SK-N-MC (cell line): ENCODE measurements at regions not wholly inside any gene's neighbourhood (a gene's known extent, or its start where the extent isn't known, plus 50 kb on each side); places are given as distances from the start of the nearest gene placed in this dataset.
"Not testable (repeated sequence)": the region's sequence is repeated elsewhere in the genome, so short reads cannot be mapped to it uniquely, and the experiment has no call there.

ENCODE experiments used
- DNase-seq: peaks from one replicate; pipeline ENCODE4 v3.0.0-alpha.2; 2011; ENCODE audit warnings: low read depth, low spot score
- H3K27ac ChIP-seq: fragments of 200-600 bp; sonication (generic); 2 replicates; pipeline ENCODE4 v1.5.1; 2016; ENCODE audit warnings: mixed run types
- H3K36me3 ChIP-seq: fragments of 200-600 bp; sonication (generic); 2 replicates; pipeline ENCODE4 v1.6.1; 2017; ENCODE audit warnings: antibody characterized with exemption, low read length, mixed read lengths; ENCODE audit not compliant: insufficient read depth
- H3K4me3 ChIP-seq: fragments of 200-600 bp; sonication (generic); 2 replicates; pipeline ENCODE4 v1.5.1; 2016
- H3K9ac ChIP-seq: fragments of 200-600 bp; sonication (generic); 2 replicates; pipeline ENCODE4 v1.8.0; 2017; ENCODE audit warnings: mixed run types, mixed read lengths; ENCODE audit not compliant: insufficient read length
- H3K9me3 ChIP-seq: fragments of 200-600 bp; sonication (generic); 2 replicates; pipeline ENCODE4 v1.6.1; 2017; ENCODE audit warnings: low read depth, mild to moderate bottlenecking, antibody characterized with exemption, low read length, moderate library complexity, mixed read lengths
- EZH2 ChIP-seq: fragments of 200-600 bp; sonication (generic); IDR thresholded peaks from one replicate; pipeline ENCODE4 v1.6.1; 2017; ENCODE audit warnings: antibody characterized with exemption
- FOXP2 ChIP-seq: optimal IDR thresholded peaks from 2 replicates; pipeline ENCODE3; 2011; ENCODE audit warnings: mild to moderate bottlenecking, moderate library complexity; ENCODE audit not compliant: insufficient read depth; ENCODE audit errors: extremely low read length, control extremely low read depth
- POLR2AphosphoS5 ChIP-seq: IDR thresholded peaks from 2 replicates; pipeline ENCODE4 v1.6.1; 2012; ENCODE audit warnings: mild to moderate bottlenecking, low read depth, low read length, borderline replicate concordance

DNA sequence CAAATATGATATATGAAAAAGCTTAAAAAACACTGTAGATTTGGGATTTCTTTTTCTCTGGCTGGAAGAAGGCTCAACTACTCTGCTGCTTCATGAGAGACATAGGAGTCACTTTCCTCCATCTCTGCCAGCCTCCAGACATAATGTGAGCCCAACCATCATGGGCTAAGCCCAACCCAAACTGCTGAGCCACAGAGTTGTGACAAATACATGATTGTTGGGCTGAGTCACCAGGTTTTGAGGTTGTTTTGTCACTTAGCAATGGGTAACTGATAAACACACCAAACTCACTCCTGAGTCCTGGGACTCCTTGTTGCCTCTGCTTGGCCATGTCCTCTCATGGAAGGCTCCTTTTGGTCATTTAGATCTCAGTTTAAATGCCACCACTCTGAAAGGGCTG, 381.8 kb upstream of the FZD8 start:
- Histone ChIP-seq H3K36me3 (no peaks in the 10 kb centered on the region), H3K27ac (no peak overlapping the region), H3K4me3 (no peak overlapping the region), H3K9ac (no peak overlapping the region), H3K9me3 (no peaks in the 10 kb centered on the region)
- DNase-seq: no peak
- TF ChIP-seq EZH2 (no peak), FOXP2 (no peak), POLR2AphosphoS5 (no peak)

DNA sequence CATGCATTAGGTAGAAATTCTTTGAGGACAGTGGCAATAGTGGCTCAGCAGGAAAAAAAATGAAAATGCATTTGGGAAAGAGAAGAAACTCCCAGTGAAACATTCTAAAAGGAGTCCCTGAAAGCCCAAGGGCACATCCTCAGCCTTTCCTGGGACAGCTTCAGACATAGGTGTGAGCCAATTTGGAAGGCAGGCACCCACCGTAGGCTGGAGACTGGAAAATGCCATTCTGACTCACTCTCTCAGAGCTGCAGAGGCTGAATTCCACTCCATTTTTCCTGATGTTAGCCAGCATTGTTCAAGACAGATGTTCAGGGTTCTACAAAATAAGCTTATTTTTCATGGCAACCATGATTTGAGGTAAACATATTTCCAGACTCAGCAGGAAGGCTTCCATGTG, 379.0 kb upstream of the FZD8 start:
- TF ChIP-seq POLR2AphosphoS5 (no peak), EZH2 (no peak), FOXP2 (no peak)
- no peaks in the 10 kb centered on the region for H3K36me3 ChIP-seq
- no peak overlapping the region for H3K27ac ChIP-seq
- no peak for DNase-seq
- no peak overlapping the region for H3K9ac ChIP-seq
- H3K4me3 ChIP-seq: no peak overlapping the region
- H3K9me3 ChIP-seq: no peaks in the 10 kb centered on the region

DNA sequence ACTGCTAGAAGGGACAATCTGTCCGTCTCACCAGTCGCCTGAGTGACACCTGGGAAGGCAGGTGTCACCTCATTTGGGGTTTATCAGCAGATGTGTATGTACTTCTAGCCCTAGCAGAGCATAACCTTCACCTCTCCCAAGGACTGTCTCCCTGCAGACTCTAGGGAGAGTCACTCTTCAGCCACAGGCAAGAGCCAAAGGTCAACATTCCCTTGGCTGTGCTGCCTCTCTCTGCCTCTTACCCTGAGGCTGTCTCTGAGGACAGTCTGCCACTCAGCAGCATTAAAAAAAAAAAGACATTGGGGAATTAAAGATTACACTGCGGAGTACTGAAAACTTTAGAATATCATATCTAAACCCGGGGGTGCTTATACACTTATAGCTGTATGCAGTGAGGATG, 377.7 kb upstream of the FZD8 start:
- no peak for DNase-seq
- Histone ChIP-seq H3K9ac (no peak overlapping the region), H3K27ac (no peak overlapping the region), H3K9me3 (no peaks in the 10 kb centered on the region), H3K36me3 (no peaks in the 10 kb centered on the region), H3K4me3 (no peak overlapping the region)
- TF ChIP-seq FOXP2 (no peak), EZH2 (no peak), POLR2AphosphoS5 (no peak)

DNA sequence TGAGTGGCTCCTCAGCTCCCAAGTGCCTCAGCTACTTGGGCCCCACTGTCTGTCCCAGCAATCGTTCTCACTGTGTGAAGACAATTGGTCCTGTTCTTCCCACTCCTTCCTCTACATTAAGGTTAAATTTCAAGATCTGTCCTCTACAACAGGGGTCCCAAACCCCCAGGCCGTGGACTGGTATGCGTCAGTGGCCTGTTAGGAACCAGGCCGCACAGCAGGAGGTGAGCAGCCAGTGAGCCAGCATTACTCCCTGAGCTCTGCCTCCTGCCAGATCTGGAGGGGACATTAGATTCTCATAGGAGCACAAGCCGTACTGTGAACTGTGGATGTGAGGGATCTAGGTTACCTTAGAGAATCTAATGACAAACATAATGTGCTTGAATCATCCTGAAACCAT, 376.9 kb upstream of the FZD8 start:
- H3K36me3 ChIP-seq: no peaks in the 10 kb centered on the region
- TF ChIP-seq EZH2 (no peak), FOXP2 (no peak), POLR2AphosphoS5 (no peak)
- no peak overlapping the region for H3K27ac ChIP-seq
- H3K4me3 ChIP-seq: no peak overlapping the region
- no peaks in the 10 kb centered on the region for H3K9me3 ChIP-seq
- DNase-seq: no peak
- H3K9ac ChIP-seq: no peak overlapping the region

DNA sequence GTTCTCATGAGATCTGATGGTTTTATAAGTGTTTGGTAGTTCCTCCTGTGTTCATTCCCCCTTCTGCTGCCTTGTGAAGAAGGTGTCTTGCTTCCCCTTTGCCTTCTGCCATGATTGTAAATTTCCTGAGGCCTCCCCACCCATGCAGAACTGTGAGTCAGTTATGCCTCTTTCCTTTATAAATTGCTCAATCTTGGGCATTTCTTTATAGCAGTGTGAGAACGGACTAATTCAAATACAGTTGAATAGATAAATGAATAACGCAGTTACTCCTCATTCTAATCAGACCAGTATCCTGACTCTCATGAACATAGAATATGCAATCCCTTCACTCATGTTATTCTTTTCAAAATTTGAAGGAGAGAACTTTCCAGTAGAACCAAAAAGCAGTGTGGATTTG, 375.0 kb upstream of the FZD8 start:
- no peak for DNase-seq
- no peak for TF ChIP-seq EZH2
- TF ChIP-seq FOXP2: no peak
- TF ChIP-seq POLR2AphosphoS5: no peak
- Histone ChIP-seq H3K4me3 (no peak overlapping the region), H3K9ac (no peak overlapping the region), H3K36me3 (no peaks in the 10 kb centered on the region), H3K27ac (no peak overlapping the region), H3K9me3 (no peaks in the 10 kb centered on the region)

DNA sequence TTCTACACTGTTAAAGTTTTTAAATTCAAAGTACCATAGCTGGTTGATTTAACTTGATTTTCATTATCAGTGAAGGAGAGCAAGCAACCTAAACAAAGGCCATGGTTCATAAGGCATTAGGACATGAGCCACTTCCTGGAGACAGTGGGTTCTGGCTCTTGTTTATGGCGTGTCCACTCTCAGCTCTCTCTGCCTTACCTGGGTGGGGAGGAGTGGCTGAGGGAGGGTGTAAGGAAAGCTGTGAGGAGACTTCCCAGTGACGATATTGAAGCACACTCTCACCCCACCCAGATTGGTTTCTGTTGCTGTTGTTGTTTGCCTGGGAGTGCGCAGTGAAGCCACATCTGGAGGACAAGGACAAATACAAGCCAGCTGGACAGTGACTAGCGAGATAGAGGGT, 365.3 kb upstream of the FZD8 start:
- TF ChIP-seq POLR2AphosphoS5 (no peak), FOXP2 (no peak), EZH2 (no peak)
- no peak for DNase-seq
- H3K9ac ChIP-seq: no peak overlapping the region
- no peak overlapping the region for H3K4me3 ChIP-seq
- no peaks in the 10 kb centered on the region for H3K9me3 ChIP-seq
- no peaks in the 10 kb centered on the region for H3K36me3 ChIP-seq
- no peak overlapping the region for H3K27ac ChIP-seq

DNA sequence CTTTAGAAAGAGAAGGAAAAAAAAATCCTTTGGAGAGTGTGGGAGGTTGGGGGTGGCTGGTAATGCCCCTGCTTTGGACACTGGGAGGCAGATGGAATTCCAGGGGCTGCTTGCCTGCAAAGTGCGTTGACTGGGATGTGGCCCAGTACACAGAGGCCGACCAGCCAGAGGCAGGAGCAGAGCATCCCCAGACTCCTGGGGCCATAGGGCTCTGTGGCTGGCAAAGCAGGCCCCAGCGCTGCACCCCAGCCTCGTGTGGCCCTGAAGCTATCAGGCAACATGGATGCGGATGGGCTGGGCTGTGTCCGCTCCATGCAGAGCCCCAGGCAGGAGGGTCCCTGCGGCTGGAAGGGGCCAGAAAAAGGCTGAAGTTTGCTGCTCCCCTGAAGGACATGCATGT, 361.6 kb upstream of the FZD8 start:
- DNase-seq: no peak
- no peak overlapping the region for H3K27ac ChIP-seq
- H3K9me3 ChIP-seq: no peaks in the 10 kb centered on the region
- no peak overlapping the region for H3K4me3 ChIP-seq
- H3K36me3 ChIP-seq: no peaks in the 10 kb centered on the region
- H3K9ac ChIP-seq: no peak overlapping the region
- no peak for TF ChIP-seq FOXP2
- TF ChIP-seq POLR2AphosphoS5: no peak
- no peak for TF ChIP-seq EZH2

DNA sequence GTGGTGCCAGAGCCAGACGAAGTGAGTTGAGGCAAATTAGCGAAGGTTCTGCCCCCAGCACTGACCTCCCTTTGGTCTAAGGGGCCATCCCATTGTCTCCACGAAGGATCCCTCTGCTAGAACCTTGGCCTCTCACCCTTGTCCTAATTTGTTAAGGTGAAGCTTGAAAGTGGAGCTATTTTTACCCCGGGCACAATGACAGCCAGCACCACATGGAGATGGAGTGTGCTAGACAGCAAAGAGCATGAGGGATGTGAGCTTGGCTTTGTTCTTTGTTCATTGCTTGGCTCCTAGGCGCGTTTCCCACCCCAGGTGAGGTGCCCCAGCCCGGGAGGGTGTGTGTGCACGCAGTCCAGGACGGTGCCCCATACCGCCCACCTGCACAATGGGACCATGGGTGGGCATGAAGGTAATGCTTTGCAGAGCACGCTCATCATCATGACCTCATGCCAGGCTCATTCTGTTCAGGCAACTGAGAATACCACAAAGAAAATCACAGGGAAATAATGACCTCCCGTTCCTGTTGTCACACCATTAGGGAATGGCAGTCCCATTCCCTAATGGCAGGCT, 361.0 kb upstream of the FZD8 start:
- Histone ChIP-seq H3K4me3 (no peak overlapping the region), H3K27ac (no peak overlapping the region), H3K36me3 (no peaks in the 10 kb centered on the region), H3K9ac (no peak overlapping the region), H3K9me3 (no peaks in the 10 kb centered on the region)
- TF ChIP-seq EZH2 (no peak), POLR2AphosphoS5 (no peak), FOXP2 (no peak)
- DNase-seq: no peak

DNA sequence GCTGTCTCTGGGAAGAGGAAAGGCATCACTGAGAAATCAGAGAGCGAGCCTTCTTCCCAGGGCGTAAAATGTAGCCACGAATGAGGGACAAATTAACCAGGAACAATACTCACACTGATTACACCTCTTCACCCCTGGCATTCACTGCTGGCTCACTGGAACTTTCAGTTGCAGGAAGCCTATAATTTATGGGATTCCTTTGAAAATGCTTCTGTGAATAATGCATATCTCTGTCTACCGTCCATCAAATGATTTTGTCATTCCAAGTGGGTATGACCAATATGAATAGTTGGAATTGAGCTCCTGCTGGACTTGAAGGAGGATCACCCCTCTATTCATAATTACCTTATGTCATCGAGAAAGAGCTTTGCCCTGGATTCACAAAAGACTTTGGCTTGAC, 360.3 kb upstream of the FZD8 start:
- H3K9ac ChIP-seq: no peak overlapping the region
- TF ChIP-seq POLR2AphosphoS5 (no peak), EZH2 (no peak), FOXP2 (no peak)

DNA sequence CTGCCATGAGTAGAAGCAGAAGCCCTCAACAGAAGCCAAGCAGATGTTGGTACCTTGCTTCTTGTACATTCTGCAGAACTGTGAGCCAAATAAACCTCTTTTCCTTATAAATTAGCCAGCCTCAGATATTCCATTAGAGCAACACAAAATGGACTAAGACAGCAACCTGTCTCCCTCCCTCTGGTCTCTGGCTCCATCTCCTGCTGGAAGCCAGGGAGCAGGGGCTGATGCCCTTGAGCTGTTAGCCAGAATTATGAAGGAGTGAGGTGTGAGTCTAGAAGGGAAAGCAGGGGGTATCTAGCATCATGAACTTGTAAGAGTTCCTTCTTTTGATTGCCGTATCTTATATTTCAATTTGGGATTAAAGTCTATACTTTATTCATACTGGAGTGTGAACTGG, 358.7 kb upstream of the FZD8 start:
- DNase-seq, H3K36me3 ChIP-seq, H3K9me3 ChIP-seq, H3K4me3 ChIP-seq, H3K9ac ChIP-seq, H3K27ac ChIP-seq: not testable (repeated sequence)

More for the DNA sequence above, 360.3 kb upstream of the FZD8 start:
- Histone ChIP-seq H3K36me3 (no peaks in the 10 kb centered on the region), H3K9me3 (no peaks in the 10 kb centered on the region), H3K4me3 (no peak overlapping the region), H3K27ac (no peak overlapping the region)
- no peak for DNase-seq
